ENCODE measurements at regions not wholly inside any gene's neighbourhood (a gene's known extent, or its start where the extent isn't known, plus 50 kb on each side); places are given as distances from the start of the nearest gene placed in this dataset.
"Not testable (repeated sequence)": the region's sequence is repeated elsewhere in the genome, so short reads cannot be mapped to it uniquely, and the experiment has no call there.

GRCh38 chr7:68224041-68224741 lies 1227.6 kb downstream of the TYW1 start:
- DNase-seq (ENCODE audit: low read depth, low spot score): no peak

GRCh38 chr7:68231011-68231410 lies 1234.4 kb downstream of the TYW1 start:
- not testable (repeated sequence) for DNase-seq (ENCODE audit: low read depth, low spot score)

GRCh38 chr7:68235937-68236336 lies 1239.3 kb downstream of the TYW1 start:
- no peak for DNase-seq (ENCODE audit: low read depth, low spot score)

GRCh38 chr7:68238204-68238805 lies 1241.7 kb downstream of the TYW1 start:
- no peak for DNase-seq (ENCODE audit: low read depth, low spot score)

GRCh38 chr7:68243128-68243527 lies 1246.5 kb downstream of the TYW1 start:
- no peak for DNase-seq (ENCODE audit: low read depth, low spot score)

DNA sequence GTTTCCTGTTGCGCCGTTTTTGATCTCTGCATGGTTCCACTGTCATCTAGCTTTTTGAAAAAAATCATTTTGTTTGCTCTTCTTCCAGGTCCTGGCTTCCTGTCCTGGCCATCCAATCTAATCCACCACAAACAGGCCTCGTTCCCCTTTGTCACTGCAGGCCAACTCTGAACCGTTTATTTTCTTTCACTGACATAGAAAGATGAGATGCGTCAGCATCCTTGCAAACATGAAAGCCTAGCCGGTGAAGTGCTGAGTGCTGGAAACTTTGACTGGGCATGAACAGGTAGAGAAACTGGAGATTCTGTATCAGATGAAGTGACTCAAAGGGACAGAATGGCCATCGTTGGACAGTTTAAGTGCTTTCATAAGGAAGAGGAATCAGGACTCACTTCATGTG lies 1247.8 kb downstream of the TYW1 start:
- DNase-seq (ENCODE audit: low read depth, low spot score): no peak

DNA sequence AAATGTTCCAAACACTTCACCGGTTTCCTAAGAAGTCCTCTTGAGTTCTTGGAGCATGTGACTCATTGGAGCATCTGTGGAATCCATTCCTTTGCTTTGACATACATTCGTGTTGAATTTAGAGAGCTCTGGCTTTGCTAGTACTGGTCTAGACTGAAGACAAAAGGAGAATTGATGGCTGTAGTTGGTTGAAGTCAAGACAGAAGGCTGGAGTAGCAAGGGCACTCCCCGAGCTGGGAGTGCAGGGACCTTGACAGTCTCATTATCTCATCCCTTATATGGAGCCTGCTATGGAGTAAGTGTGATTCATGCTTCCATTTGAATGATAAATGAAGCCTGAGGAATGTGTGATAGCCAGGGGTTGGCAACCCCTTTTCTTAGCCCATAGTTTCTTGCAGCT lies 1249.1 kb downstream of the TYW1 start:
- no peak for DNase-seq (ENCODE audit: low read depth, low spot score)

- no peak for DNase-seq (ENCODE audit: low read depth, low spot score)
These were observed 1249.6 kb downstream of the TYW1 start for GRCh38 chr7:68246189-68246633.

GRCh38 chr7:68247126-68247525 lies 1250.5 kb downstream of the TYW1 start:
- DNase-seq (ENCODE audit: low read depth, low spot score): no peak

- no peak for DNase-seq (ENCODE audit: low read depth, low spot score)
These were observed 1250.9 kb downstream of the TYW1 start for GRCh38 chr7:68247571-68247970.

DNA sequence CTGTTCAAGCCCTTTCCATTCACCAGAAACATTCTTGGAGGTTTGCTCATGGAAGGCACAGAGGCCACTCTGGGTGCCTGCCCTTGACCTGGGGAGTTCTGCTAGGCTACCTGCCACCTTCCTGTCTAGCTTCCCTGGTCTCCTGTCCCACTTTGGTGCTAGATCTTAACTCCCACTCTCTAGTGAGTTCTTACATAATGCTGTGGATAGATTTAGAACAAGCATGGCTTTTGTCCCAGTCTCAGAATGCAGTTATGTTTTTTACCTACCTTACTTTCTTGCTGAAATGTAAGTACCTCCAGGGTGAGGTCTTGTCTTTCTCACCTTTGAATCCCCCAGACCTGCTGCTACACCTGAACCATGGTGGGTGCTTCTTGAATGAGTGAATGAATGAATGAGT lies 1252.3 kb downstream of the TYW1 start:
- DNase-seq (ENCODE audit: low read depth, low spot score): no peak

DNA sequence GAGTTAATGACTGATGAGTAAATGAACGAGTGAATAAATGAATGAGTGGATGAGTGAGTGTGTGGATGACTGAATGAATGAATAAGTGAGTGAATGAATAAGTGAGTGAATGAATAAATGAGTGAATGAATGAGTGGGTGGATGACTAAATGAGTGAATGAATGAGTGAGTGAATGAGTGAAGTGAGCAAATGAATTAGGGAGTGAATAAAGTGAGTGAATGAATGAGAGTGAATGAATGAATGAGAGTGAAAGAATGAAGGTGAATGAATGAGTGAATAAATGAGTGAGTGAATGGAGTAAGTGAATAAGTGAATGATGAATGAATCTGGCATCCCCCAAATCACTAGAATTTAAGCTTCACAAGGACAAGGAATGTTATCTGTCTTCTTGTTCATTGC lies 1253.0 kb downstream of the TYW1 start:
- DNase-seq (ENCODE audit: low read depth, low spot score): no peak

- DNase-seq (ENCODE audit: low read depth, low spot score): no peak
These were observed 1253.5 kb downstream of the TYW1 start for GRCh38 chr7:68250143-68250542.

DNA sequence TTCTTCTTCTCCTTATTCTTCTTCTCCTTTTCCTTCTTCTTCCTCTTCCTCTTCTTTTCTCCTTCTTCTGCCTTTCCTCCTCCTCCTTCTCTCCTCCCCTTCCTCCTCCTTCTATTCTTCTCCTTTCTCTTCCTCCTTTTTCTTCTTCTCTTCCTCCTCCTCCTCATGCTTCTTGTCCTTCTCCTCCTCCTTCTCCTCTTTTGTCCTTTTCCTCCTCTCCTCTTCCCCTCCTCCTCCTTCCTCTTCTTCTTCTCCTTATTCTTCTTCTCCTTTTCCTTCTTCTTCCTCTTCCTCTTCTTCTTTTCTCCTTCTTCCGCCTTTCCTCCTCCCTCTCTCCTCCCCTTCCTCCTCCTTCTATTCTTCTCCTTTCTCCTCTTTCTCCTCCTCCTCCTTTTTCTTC lies 1258.2 kb downstream of the TYW1 start:
- not testable (repeated sequence) for DNase-seq (ENCODE audit: low read depth, low spot score)

DNA sequence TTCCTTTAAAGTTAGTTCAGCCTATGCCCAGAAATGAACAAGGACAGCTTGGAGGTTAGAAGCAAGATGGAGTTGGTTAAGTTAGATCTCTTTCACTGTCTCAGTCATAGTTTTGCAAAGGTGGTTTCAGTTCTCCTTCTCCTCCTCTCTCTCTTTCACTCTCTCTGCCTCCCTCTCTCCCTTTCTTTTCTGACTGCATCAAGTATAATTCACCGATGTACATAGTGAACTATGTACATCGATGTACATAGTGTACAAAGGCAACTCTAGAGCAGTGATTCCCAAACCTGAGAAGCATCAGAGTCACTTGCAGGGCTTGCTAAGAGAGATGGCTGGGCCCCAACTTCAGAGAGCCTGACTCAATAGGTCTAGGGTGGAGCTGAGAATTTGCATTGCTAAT lies 1259.7 kb downstream of the TYW1 start:
- no peak for DNase-seq (ENCODE audit: low read depth, low spot score)

GRCh38 chr7:68258609-68259008 lies 1262.0 kb downstream of the TYW1 start:
- DNase-seq (ENCODE audit: low read depth, low spot score): no peak

DNA sequence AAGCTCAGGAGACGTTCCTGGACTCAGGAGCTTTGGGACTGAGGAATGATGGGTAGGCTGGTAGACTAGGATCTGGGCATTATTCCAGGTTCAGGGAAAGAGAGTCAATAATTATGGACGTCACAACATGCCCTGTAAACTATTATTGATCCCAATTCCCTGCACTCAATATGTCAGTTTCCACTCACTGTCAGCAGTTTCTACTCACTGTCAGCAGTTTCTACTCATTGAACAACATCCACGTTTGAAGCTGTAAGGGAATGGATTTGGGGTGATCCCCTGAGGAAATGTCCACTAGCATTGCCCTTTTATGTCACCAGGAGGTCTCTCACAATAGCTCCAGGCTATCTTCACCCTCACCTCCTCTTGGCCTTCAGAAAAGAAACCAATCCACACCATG lies 1268.6 kb downstream of the TYW1 start:
- DNase-seq (ENCODE audit: low read depth, low spot score): no peak

- no peak for DNase-seq (ENCODE audit: low read depth, low spot score)
These were observed 1269.5 kb downstream of the TYW1 start for GRCh38 chr7:68266004-68266579.

- no peak for DNase-seq (ENCODE audit: low read depth, low spot score)
These were observed 1270.9 kb downstream of the TYW1 start for GRCh38 chr7:68267486-68267885.

DNA sequence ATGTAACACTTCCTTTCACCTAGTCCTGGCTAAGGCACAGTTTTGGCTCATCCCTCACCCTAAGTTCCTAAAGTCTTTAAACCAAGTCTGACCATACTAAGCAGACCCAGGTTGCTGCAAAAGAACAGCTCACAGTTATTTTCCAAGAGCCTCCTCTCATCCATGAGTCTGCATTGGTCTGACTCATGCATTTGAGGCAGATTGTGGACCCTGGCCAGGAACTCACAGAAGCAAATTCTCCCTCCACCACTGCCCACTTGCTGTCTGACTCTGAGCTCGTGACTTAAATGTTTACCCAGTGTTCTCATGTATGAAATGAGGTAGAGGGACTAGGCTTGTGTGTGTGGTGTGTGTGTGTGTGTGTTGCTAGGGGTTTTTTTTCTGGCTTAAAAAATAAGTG lies 1272.8 kb downstream of the TYW1 start:
- DNase-seq (ENCODE audit: low read depth, low spot score): no peak

- DNase-seq (ENCODE audit: low read depth, low spot score): no peak
These were observed 1275.9 kb downstream of the TYW1 start for GRCh38 chr7:68272507-68272906.

- no peak for DNase-seq (ENCODE audit: low read depth, low spot score)
These were observed 1280.1 kb downstream of the TYW1 start for GRCh38 chr7:68276725-68277124.

- no peak for DNase-seq (ENCODE audit: low read depth, low spot score)
These were observed 1283.3 kb downstream of the TYW1 start for GRCh38 chr7:68279827-68280400.

All from activated naive CD8-positive, alpha-beta T cell treated with anti-CD3 and anti-CD28 coated beads, Interleukin-2, amount 50 U/mL, for 16 hours (primary cell).